ENCODE measurements at regions not wholly inside any gene's neighbourhood (a gene's known extent, or its start where the extent isn't known, plus 50 kb on each side); places are given as distances from the start of the nearest gene placed in this dataset.

GRCh38 chr5:2385818-2386217 is 365.7 kb downstream of the IRX2 start:
- DNase-seq (ENCODE audit: low spot score): no peak
- TF ChIP-seq, protein P1, sequence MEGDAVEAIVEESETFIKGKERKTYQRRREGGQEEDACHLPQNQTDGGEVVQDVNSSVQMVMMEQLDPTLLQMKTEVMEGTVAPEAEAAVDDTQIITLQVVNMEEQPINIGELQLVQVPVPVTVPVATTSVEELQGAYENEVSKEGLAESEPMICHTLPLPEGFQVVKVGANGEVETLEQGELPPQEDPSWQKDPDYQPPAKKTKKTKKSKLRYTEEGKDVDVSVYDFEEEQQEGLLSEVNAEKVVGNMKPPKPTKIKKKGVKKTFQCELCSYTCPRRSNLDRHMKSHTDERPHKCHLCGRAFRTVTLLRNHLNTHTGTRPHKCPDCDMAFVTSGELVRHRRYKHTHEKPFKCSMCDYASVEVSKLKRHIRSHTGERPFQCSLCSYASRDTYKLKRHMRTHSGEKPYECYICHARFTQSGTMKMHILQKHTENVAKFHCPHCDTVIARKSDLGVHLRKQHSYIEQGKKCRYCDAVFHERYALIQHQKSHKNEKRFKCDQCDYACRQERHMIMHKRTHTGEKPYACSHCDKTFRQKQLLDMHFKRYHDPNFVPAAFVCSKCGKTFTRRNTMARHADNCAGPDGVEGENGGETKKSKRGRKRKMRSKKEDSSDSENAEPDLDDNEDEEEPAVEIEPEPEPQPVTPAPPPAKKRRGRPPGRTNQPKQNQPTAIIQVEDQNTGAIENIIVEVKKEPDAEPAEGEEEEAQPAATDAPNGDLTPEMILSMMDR (IDR thresholded peaks at IDR 0.05; ENCODE audit: extremely low read depth, insufficient read depth, missing control alignments): no peak
- in situ Hi-C loops (cut with MboI; ENCODE audit: low pct_unique_long_range_greater_than_20kb, low sequenced_read_pairs, unreplicated experiment): no loop called here

DNA sequence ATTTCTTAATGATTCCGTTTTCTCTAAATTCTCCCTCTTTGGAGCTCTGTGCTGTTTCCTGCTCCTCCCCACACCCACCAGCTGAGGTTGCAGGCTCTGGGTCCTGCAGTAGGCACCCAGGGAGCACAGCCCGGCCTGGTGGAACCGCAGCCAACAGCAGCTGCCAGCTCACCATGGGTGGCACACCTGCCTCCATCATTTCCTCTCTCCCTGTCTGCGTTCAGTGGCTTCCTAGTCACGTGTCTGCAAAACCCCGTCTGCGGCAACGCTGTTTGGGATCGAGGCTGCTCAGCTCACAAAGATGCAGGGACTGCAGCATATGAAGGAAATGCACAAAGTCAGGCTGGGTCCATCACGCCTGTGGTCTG is 367.8 kb downstream of the IRX2 start:
- in situ Hi-C loops (cut with MboI; ENCODE audit: low pct_unique_long_range_greater_than_20kb, low sequenced_read_pairs, unreplicated experiment): no loop called here
- TF ChIP-seq, protein P1 (IDR thresholded peaks at IDR 0.05; ENCODE audit: extremely low read depth, insufficient read depth, missing control alignments): no peak
- DNase-seq (ENCODE audit: low spot score): no peak

- TF ChIP-seq, protein P1 (IDR thresholded peaks at IDR 0.05; ENCODE audit: extremely low read depth, insufficient read depth, missing control alignments): no peak
- no peak for DNase-seq (ENCODE audit: low spot score)
- in situ Hi-C loops (cut with MboI; ENCODE audit: low pct_unique_long_range_greater_than_20kb, low sequenced_read_pairs, unreplicated experiment): no loop called here
Measured at GRCh38 chr5:2382776-2383697, 368.4 kb downstream of the IRX2 start.

GRCh38 chr5:2381861-2382260 is 369.6 kb downstream of the IRX2 start:
- DNase-seq (ENCODE audit: low spot score): no peak
- TF ChIP-seq, protein P1 (IDR thresholded peaks at IDR 0.05; ENCODE audit: extremely low read depth, insufficient read depth, missing control alignments): no peak
- in situ Hi-C loops (cut with MboI; ENCODE audit: low pct_unique_long_range_greater_than_20kb, low sequenced_read_pairs, unreplicated experiment): no loop called here

- no peak for DNase-seq (ENCODE audit: low spot score)
- TF ChIP-seq, protein P1 (IDR thresholded peaks at IDR 0.05; ENCODE audit: extremely low read depth, insufficient read depth, missing control alignments): no peak
- in situ Hi-C loops (cut with MboI; ENCODE audit: low pct_unique_long_range_greater_than_20kb, low sequenced_read_pairs, unreplicated experiment): no loop called here
Measured at GRCh38 chr5:2381070-2381469, 370.4 kb downstream of the IRX2 start.

DNA sequence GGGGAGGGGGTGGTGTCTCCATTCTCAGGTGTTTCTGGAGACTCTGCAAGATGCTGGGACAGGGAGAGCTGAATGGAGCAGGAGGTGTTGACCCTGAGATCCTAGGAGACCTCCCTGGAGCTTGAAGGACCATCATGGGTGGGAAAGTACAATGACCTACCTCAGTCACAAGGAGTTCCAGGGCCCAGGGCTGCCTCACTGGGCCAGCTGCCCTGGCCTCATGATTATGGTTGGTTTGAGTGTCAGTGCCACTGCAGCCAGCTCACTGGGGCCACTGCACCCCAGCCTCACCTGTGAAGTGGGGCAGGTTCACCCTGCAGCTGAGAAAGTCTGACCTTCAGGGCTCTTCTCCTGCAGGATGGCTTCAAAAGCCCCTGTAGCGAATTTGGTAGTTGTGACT is 372.5 kb downstream of the IRX2 start:
- in situ Hi-C loops (cut with MboI; ENCODE audit: low pct_unique_long_range_greater_than_20kb, low sequenced_read_pairs, unreplicated experiment): no loop called here
- DNase-seq (ENCODE audit: low spot score): no peak
- TF ChIP-seq, protein P1 (IDR thresholded peaks at IDR 0.05; ENCODE audit: extremely low read depth, insufficient read depth, missing control alignments): no peak

All from GM13977 (cell line).